Ascending aorta (tissue), 2 donors: ENCODE measurements at regions not wholly inside any gene's neighbourhood (a gene's known extent, or its start where the extent isn't known, plus 50 kb on each side); places are given as distances from the start of the nearest gene placed in this dataset.
"Not testable (repeated sequence)": the region's sequence is repeated elsewhere in the genome, so short reads cannot be mapped to it uniquely, and the experiment has no call there.

Experiments
- DNase-seq, 2 donors: peaks; one replicate each; pipeline ENCODE4 v3.0.0-alpha.2; 2019; ENCODE audit warnings: low spot score in 2 of 2
- H3K27ac ChIP-seq, 2 donors: fragments of 200-600 bp; sonication (generic); one replicate each; pipeline ENCODE4 v1.5.1; 2016 to 2017; ENCODE audit warnings: mild to moderate bottlenecking in 1 of 2
- H3K27me3 ChIP-seq: fragments of 200-600 bp; sonication (generic); one replicate; pipeline ENCODE4 v1.5.1; 2017
- H3K36me3 ChIP-seq, 2 donors: fragments of 200-600 bp; sonication (generic); one replicate each; pipeline ENCODE4 v1.5.1; 2016
- H3K4me1 ChIP-seq, 2 donors: fragments of 200-600 bp; sonication (generic); one replicate each; pipeline ENCODE4 v1.5.1; 2016 to 2017; ENCODE audit warnings: mild to moderate bottlenecking in 1 of 2
- H3K4me3 ChIP-seq, 2 donors: fragments of 200-600 bp; sonication (generic); one replicate each; pipeline ENCODE4 v1.5.1; 2016 to 2017; ENCODE audit warnings: mild to moderate bottlenecking in 1 of 2
- H3K9me3 ChIP-seq, 2 donors: fragments of 200-600 bp; sonication (generic); one replicate each; pipeline ENCODE4 v1.5.1; 2016
- intact Hi-C: fragments of 100-400 bp; cut with DNase I; formaldehyde crosslinking; loops from one replicate; pipeline ENCODE4 v1.15.1; 2023
- TF ChIP-seq, protein P1 (sequence below), 3 experiments: fragments of 200-600 bp in 2 of 3; fragments of 450-650 bp in 1 of 3; sonication (generic) in 2 of 3; IDR thresholded peaks; one replicate each; pipeline ENCODE4 v1.5.1; 2016 to 2019; ENCODE audit warnings: antibody characterized with exemption in 3 of 3, mild to moderate bottlenecking in 1 of 3, moderate library complexity in 1 of 3

- TF ChIP-seq, protein P1, sequence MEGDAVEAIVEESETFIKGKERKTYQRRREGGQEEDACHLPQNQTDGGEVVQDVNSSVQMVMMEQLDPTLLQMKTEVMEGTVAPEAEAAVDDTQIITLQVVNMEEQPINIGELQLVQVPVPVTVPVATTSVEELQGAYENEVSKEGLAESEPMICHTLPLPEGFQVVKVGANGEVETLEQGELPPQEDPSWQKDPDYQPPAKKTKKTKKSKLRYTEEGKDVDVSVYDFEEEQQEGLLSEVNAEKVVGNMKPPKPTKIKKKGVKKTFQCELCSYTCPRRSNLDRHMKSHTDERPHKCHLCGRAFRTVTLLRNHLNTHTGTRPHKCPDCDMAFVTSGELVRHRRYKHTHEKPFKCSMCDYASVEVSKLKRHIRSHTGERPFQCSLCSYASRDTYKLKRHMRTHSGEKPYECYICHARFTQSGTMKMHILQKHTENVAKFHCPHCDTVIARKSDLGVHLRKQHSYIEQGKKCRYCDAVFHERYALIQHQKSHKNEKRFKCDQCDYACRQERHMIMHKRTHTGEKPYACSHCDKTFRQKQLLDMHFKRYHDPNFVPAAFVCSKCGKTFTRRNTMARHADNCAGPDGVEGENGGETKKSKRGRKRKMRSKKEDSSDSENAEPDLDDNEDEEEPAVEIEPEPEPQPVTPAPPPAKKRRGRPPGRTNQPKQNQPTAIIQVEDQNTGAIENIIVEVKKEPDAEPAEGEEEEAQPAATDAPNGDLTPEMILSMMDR (IDR thresholded peaks at IDR 0.05), result no peak
- Histone ChIP-seq H3K27me3 (no peaks in the 10 kb centered on the region), H3K4me1 (no peaks in the 10 kb centered on the region), H3K27ac (no peak overlapping the region), H3K9me3 (no peaks in the 10 kb centered on the region), H3K4me3 (no peak overlapping the region), H3K36me3 (no peaks in the 10 kb centered on the region)
- DNase-seq, result no peak
- intact Hi-C loops, result no loop called here
Measured at GRCh38 chr12:114093520-114093919, 127.4 kb upstream of the RBM19 start.

GRCh38 chr12:114092981-114093380 lies 126.9 kb upstream of the RBM19 start:
- no peak overlapping the region for H3K4me3 ChIP-seq
- DNase-seq, result no peak
- intact Hi-C loops, result no loop called here
- H3K36me3 ChIP-seq, result no peaks in the 10 kb centered on the region
- H3K4me1 ChIP-seq, result no peaks in the 10 kb centered on the region
- H3K27ac ChIP-seq, result no peak overlapping the region
- TF ChIP-seq, protein P1 (IDR thresholded peaks at IDR 0.05), result no peak
- no peaks in the 10 kb centered on the region for H3K27me3 ChIP-seq
- no peaks in the 10 kb centered on the region for H3K9me3 ChIP-seq

GRCh38 chr12:114090211-114090610 lies 124.1 kb upstream of the RBM19 start:
- H3K27me3 ChIP-seq, result no peaks in the 10 kb centered on the region
- no peaks in the 10 kb centered on the region for H3K4me1 ChIP-seq
- TF ChIP-seq, protein P1 (IDR thresholded peaks at IDR 0.05), result no peak
- no peaks in the 10 kb centered on the region for H3K36me3 ChIP-seq
- no peaks in the 10 kb centered on the region for H3K9me3 ChIP-seq
- no peak overlapping the region for H3K4me3 ChIP-seq
- DNase-seq, result no peak
- intact Hi-C loops, result no loop called here
- no peak overlapping the region for H3K27ac ChIP-seq

DNA sequence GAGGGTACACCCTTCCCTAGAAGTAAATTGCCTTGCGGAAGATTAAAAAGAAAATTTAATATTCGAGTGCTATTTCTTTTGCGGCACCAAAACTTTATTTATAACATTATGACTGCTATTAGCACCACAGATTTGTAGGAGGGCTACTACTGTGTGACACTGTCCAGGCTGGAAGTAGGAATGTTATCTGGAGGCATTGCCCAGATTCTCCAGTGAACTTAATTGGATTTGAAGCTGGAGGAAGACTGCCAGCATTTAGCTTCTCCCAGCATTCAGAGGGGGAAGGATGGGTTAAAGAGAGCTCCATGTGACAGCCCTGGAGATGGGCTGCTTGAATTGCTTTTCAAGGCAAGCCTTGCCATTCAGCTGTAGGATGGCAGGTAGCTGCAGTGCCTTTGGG lies 107.0 kb upstream of the RBM19 start:
- H3K27me3 ChIP-seq, result no peaks in the 10 kb centered on the region
- TF ChIP-seq, protein P1 (IDR thresholded peaks at IDR 0.05), result no peak
- H3K36me3 ChIP-seq, result no peaks in the 10 kb centered on the region
- no peaks in the 10 kb centered on the region for H3K4me1 ChIP-seq
- no peak overlapping the region for H3K4me3 ChIP-seq
- no peak for DNase-seq
- no peak overlapping the region for H3K27ac ChIP-seq
- H3K9me3 ChIP-seq, result no peaks in the 10 kb centered on the region
- intact Hi-C loops, result no loop called here

DNA sequence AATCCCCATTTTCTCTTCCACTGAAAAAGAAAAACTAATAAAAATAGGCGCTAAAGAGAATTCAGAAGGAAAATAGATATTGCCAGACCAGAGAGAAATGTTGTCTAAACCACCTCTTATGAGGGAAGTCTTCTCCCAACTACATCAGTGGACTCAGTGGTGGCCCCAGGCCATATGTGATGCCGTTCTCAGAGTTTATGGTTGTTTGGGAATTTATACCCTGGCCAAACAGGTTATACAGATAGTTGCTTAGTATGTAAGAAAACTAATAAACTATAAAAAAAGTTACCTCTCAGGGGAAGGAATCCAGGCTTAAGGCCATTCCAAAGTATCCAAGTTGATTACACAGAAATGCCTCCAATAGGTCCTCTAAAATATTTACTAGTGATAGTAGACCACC lies 103.4 kb upstream of the RBM19 start:
- H3K36me3 ChIP-seq, result no peaks in the 10 kb centered on the region
- no peaks in the 10 kb centered on the region for H3K9me3 ChIP-seq
- H3K27me3 ChIP-seq, result no peaks in the 10 kb centered on the region
- no peaks in the 10 kb centered on the region for H3K4me1 ChIP-seq
- intact Hi-C loops, result no loop called here
- no peak overlapping the region for H3K27ac ChIP-seq
- H3K4me3 ChIP-seq, result no peak overlapping the region
- TF ChIP-seq, protein P1 (IDR thresholded peaks at IDR 0.05), result no peak
- no peak for DNase-seq

DNA sequence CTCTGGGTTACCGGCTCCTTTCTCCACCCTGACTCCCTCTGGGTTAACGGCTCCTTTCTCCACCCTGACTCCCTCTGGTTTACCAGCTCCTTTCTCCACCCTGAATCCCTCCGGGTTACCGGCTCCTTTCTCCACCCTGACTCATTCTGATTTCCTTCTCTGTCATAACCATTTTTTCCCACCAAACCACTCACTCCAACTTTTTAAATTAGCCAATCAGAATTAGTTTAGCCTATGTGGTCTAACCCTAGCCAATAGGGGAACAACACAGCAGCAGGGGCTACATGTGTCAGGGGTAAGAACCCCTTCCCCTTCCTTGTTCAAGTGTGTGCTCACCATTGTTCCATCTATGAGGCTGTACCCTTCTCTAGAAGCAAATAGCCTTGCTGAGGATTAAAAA lies 98.4 kb upstream of the RBM19 start:
- intact Hi-C loops, result no loop called here
- H3K4me1 ChIP-seq, result no peaks in the 10 kb centered on the region
- no peaks in the 10 kb centered on the region for H3K27me3 ChIP-seq
- H3K4me3 ChIP-seq, result no peak overlapping the region
- no peak for DNase-seq
- H3K36me3 ChIP-seq, result no peaks in the 10 kb centered on the region
- TF ChIP-seq, protein P1 (IDR thresholded peaks at IDR 0.05), result no peak
- no peaks in the 10 kb centered on the region for H3K9me3 ChIP-seq
- no peak overlapping the region for H3K27ac ChIP-seq

GRCh38 chr12:114064034-114064433 lies 97.9 kb upstream of the RBM19 start:
- H3K9me3 ChIP-seq, H3K27ac ChIP-seq, H3K4me1 ChIP-seq, intact Hi-C loops, H3K27me3 ChIP-seq, H3K4me3 ChIP-seq, DNase-seq, H3K36me3 ChIP-seq: not testable (repeated sequence)
